ENCODE measurements at regions not wholly inside any gene's neighbourhood (a gene's known extent, or its start where the extent isn't known, plus 50 kb on each side); places are given as distances from the start of the nearest gene placed in this dataset.

GRCh38 chr1:208527156-208527555, 283.0 kb upstream of the PLXNA2 start:
- Histone ChIP-seq H3K4me1 (replicated peaks) (no peaks in the 10 kb centered on the region), H3K4me3 (no peak overlapping the region), H3K9me3 (replicated peaks) (no peaks in the 10 kb centered on the region)

GRCh38 chr1:208528578-208529240, 284.5 kb upstream of the PLXNA2 start:
- Histone ChIP-seq H3K36me3 (no peaks in the 10 kb centered on the region), H3K9me3 (replicated peaks) (no peaks in the 10 kb centered on the region), H3K27ac (no peak overlapping the region), H3K4me3 (no peak overlapping the region), H3K4me1 (replicated peaks) (no peaks in the 10 kb centered on the region), H3K27me3 (replicated peaks) (no peaks in the 10 kb centered on the region)
- DNase-seq (ENCODE audit: low read depth in 1 of 2, low spot score in 2 of 2), result no peak

More at GRCh38 chr1:208527156-208527555, 283.0 kb upstream of the PLXNA2 start:
- Histone ChIP-seq H3K27me3 (replicated peaks) (no peaks in the 10 kb centered on the region), H3K27ac (no peak overlapping the region), H3K36me3 (no peaks in the 10 kb centered on the region)
- no peak for DNase-seq (ENCODE audit: low read depth in 1 of 2, low spot score in 2 of 2)

GRCh38 chr1:208531003-208531750, 287.0 kb upstream of the PLXNA2 start:
- Histone ChIP-seq H3K27me3 (replicated peaks) (no peaks in the 10 kb centered on the region), H3K9me3 (replicated peaks) (no peaks in the 10 kb centered on the region), H3K4me3 (no peak overlapping the region), H3K27ac (no peak overlapping the region), H3K36me3 (no peaks in the 10 kb centered on the region), H3K4me1 (replicated peaks) (peaks cover 3% of the 10 kb centered on the region)
- DNase-seq (ENCODE audit: low read depth in 1 of 2, low spot score in 2 of 2), result no peak

- Histone ChIP-seq H3K4me3 (no peak overlapping the region), H3K36me3 (no peaks in the 10 kb centered on the region), H3K27me3 (replicated peaks) (no peaks in the 10 kb centered on the region), H3K27ac (no peak overlapping the region), H3K4me1 (replicated peaks) (peaks cover 6% of the 10 kb centered on the region), H3K9me3 (replicated peaks) (no peaks in the 10 kb centered on the region)
- no peak for DNase-seq (ENCODE audit: low read depth in 1 of 2, low spot score in 2 of 2)
These were observed 289.8 kb upstream of the PLXNA2 start for GRCh38 chr1:208533746-208534598.

- Histone ChIP-seq H3K36me3 (no peaks in the 10 kb centered on the region), H3K4me3 (no peak overlapping the region), H3K4me1 (replicated peaks) (peaks cover 6% of the 10 kb centered on the region), H3K27ac (no peak overlapping the region), H3K9me3 (replicated peaks) (no peaks in the 10 kb centered on the region), H3K27me3 (replicated peaks) (no peaks in the 10 kb centered on the region)
- DNase-seq (ENCODE audit: low read depth in 1 of 2, low spot score in 2 of 2), result no peak
These were observed 290.4 kb upstream of the PLXNA2 start for GRCh38 chr1:208534599-208534897.

GRCh38 chr1:208534979-208535378, 290.8 kb upstream of the PLXNA2 start:
- Histone ChIP-seq H3K4me3 (no peak overlapping the region), H3K27me3 (replicated peaks) (no peaks in the 10 kb centered on the region), H3K4me1 (replicated peaks) (peaks cover 6% of the 10 kb centered on the region), H3K9me3 (replicated peaks) (no peaks in the 10 kb centered on the region), H3K36me3 (no peaks in the 10 kb centered on the region), H3K27ac (no peak overlapping the region)
- no peak for DNase-seq (ENCODE audit: low read depth in 1 of 2, low spot score in 2 of 2)

- DNase-seq (ENCODE audit: low read depth in 1 of 2, low spot score in 2 of 2), result no peak
- Histone ChIP-seq H3K27ac (no peak overlapping the region), H3K4me1 (replicated peaks) (peaks cover 6% of the 10 kb centered on the region), H3K4me3 (no peak overlapping the region), H3K27me3 (replicated peaks) (no peaks in the 10 kb centered on the region), H3K36me3 (no peaks in the 10 kb centered on the region), H3K9me3 (replicated peaks) (no peaks in the 10 kb centered on the region)
These were observed 291.3 kb upstream of the PLXNA2 start for GRCh38 chr1:208535511-208535910.

- peaks cover 6% of the 10 kb centered on the region for H3K4me1 ChIP-seq (replicated peaks)
- H3K9me3 ChIP-seq (replicated peaks), result no peaks in the 10 kb centered on the region
- no peak overlapping the region for H3K4me3 ChIP-seq
- no peak for DNase-seq (ENCODE audit: low read depth in 1 of 2, low spot score in 2 of 2)
- H3K36me3 ChIP-seq, result no peaks in the 10 kb centered on the region
- H3K27me3 ChIP-seq (replicated peaks), result no peaks in the 10 kb centered on the region
- H3K27ac ChIP-seq, result no peak overlapping the region
These were observed 292.0 kb upstream of the PLXNA2 start for GRCh38 chr1:208536212-208536611.

- H3K36me3 ChIP-seq, result no peaks in the 10 kb centered on the region
- H3K4me1 ChIP-seq (replicated peaks), result peaks cover 6% of the 10 kb centered on the region
- no peak overlapping the region for H3K27ac ChIP-seq
- DNase-seq (ENCODE audit: low read depth in 1 of 2, low spot score in 2 of 2), result no peak
- H3K27me3 ChIP-seq (replicated peaks), result no peaks in the 10 kb centered on the region
- no peak overlapping the region for H3K4me3 ChIP-seq
- H3K9me3 ChIP-seq (replicated peaks), result no peaks in the 10 kb centered on the region
These were observed 293.0 kb upstream of the PLXNA2 start for GRCh38 chr1:208537198-208537597.

GRCh38 chr1:208538078-208538477, 293.9 kb upstream of the PLXNA2 start:
- no peak overlapping the region for H3K27ac ChIP-seq
- H3K4me3 ChIP-seq, result no peak overlapping the region
- DNase-seq (ENCODE audit: low read depth in 1 of 2, low spot score in 2 of 2), result no peak
- H3K36me3 ChIP-seq, result no peaks in the 10 kb centered on the region
- peaks cover 6% of the 10 kb centered on the region for H3K4me1 ChIP-seq (replicated peaks)
- no peaks in the 10 kb centered on the region for H3K9me3 ChIP-seq (replicated peaks)
- H3K27me3 ChIP-seq (replicated peaks), result no peaks in the 10 kb centered on the region

- Histone ChIP-seq H3K27ac (no peak overlapping the region), H3K4me1 (replicated peaks) (peaks cover 6% of the 10 kb centered on the region), H3K9me3 (replicated peaks) (no peaks in the 10 kb centered on the region), H3K27me3 (replicated peaks) (no peaks in the 10 kb centered on the region), H3K36me3 (no peaks in the 10 kb centered on the region), H3K4me3 (no peak overlapping the region)
- no peak for DNase-seq (ENCODE audit: low read depth in 1 of 2, low spot score in 2 of 2)
These were observed 294.4 kb upstream of the PLXNA2 start for GRCh38 chr1:208538587-208538986.

- Histone ChIP-seq H3K27me3 (replicated peaks) (no peaks in the 10 kb centered on the region), H3K36me3 (no peaks in the 10 kb centered on the region), H3K27ac (no peak overlapping the region), H3K9me3 (replicated peaks) (no peaks in the 10 kb centered on the region), H3K4me3 (no peak overlapping the region), H3K4me1 (replicated peaks) (peaks cover 6% of the 10 kb centered on the region)
- no peak for DNase-seq (ENCODE audit: low read depth in 1 of 2, low spot score in 2 of 2)
These were observed 296.5 kb upstream of the PLXNA2 start for GRCh38 chr1:208540724-208541123.

- H3K4me3 ChIP-seq, result no peak overlapping the region
- no peaks in the 10 kb centered on the region for H3K27me3 ChIP-seq (replicated peaks)
- H3K27ac ChIP-seq, result no peak overlapping the region
- H3K36me3 ChIP-seq, result no peaks in the 10 kb centered on the region
- no peaks in the 10 kb centered on the region for H3K9me3 ChIP-seq (replicated peaks)
- no peak for DNase-seq (ENCODE audit: low read depth in 1 of 2, low spot score in 2 of 2)
- H3K4me1 ChIP-seq (replicated peaks), result peaks cover 1% of the 10 kb centered on the region
These were observed 297.2 kb upstream of the PLXNA2 start for GRCh38 chr1:208541225-208541855.

GRCh38 chr1:208542309-208542708, 298.1 kb upstream of the PLXNA2 start:
- no peak overlapping the region for H3K27ac ChIP-seq
- H3K4me1 ChIP-seq (replicated peaks), result no peaks in the 10 kb centered on the region
- H3K4me3 ChIP-seq, result no peak overlapping the region
- H3K27me3 ChIP-seq (replicated peaks), result no peaks in the 10 kb centered on the region
- no peak for DNase-seq (ENCODE audit: low read depth in 1 of 2, low spot score in 2 of 2)
- no peaks in the 10 kb centered on the region for H3K9me3 ChIP-seq (replicated peaks)
- no peaks in the 10 kb centered on the region for H3K36me3 ChIP-seq

Data from SJSA1 (cell line).